GM19023 (cell line): ENCODE measurements at regions not wholly inside any gene's neighbourhood (a gene's known extent, or its start where the extent isn't known, plus 50 kb on each side); places are given as distances from the start of the nearest gene placed in this dataset.

Experiments used
- ATAC-seq: cut with Tn5 transposase; IDR thresholded peaks from one replicate; pipeline ENCODE4 v1.9.1; 2021; ENCODE audit warnings: mild to moderate bottlenecking, moderate library complexity; ENCODE audit not compliant: unreplicated experiment

DNA sequence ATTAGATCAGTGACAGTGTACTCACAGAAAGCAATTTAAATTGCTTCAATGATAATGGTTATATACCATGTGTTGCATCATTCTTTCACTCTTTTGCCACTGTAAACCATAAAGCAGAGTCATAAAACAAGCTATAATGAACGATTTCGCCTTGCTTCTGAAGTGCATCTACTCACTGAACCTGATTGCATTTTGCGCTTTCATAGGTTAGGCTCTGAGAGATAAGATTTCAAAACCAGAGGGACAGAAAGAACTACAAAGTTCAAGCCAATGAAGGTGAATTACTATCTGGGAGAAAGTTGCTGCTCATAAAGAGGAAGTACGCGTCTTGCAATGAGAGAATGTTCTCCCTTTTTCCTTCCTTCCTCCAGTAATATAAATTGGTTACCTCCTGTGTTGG lies 412.7 kb downstream of the CETN3 start:
- no peak for ATAC-seq

DNA sequence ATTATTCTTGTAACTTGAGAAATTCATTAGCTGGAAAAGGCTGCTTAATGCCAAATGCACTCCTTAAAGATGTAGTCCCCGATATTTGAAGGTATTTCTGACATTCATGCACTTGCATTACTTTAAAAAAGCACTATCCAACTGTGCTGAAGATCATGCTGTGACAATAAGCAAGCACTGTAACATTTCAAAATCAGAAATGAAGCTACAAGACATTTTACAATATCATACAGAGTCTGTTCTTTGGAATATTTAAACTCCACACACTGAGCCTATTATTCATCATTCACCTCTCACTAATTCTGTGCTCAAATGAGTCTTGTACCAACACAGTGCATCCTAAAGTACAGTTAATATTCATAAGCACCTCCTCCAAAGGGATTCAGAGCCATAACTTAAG lies 413.2 kb downstream of the CETN3 start:
- no peak for ATAC-seq

DNA sequence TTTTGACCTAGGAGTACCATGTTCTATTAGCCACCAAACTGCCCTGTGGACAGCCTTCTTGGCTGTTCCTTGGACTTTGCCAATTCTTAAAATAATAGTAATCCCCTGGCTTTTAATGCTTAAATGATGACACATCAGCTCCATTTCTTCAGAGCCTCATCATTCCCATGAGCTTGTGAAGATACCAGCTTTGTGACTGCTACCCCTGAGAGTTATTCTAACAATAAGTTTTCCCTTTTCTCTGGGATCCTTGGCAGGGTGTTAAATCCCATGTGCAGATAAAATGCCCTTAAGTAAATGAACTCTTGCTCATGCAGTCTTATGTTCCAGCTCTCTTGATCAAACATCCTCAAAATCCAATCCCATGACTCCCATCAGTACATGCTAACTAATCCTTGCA lies 415.3 kb downstream of the CETN3 start:
- ATAC-seq: no peak

DNA sequence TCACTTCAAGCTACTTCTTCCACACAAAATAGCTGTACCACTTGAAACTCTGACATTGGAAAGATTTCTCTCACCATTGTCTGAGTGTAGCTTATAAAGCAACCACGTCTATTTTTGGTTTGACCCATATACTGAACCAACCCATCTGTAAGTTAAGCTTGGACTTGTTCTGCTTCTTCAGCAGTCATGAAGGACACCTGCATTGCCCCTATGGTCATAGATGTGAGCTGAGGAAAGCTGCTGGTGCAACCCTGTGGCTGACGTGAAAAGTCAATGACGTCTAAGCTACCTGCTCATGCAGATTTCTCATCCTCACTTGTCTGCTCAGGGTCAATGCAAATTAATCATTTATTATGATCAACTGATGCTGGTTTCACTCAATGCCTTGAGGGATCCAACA lies 417.4 kb downstream of the CETN3 start:
- ATAC-seq: peak; percentile 12

DNA sequence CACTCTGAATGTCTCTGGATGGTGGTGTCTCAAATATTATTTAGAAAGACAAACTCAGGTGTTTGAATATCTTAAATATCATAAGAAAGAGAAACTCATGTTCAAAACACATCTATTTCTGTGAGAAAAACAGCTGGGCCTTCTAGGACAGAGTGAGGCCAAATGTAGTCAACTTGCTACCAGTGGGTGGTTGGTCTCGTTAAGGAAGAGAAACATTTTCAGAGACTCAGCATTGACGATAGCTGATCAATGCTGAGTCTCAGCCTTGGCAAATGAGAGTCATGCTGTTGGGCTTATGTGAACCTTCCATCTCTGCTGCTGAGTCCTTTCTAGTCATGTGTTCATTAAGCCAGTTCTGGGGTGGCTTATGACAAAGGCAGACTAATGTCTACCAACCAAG lies 418.0 kb downstream of the CETN3 start:
- ATAC-seq: peak; percentile 65

DNA sequence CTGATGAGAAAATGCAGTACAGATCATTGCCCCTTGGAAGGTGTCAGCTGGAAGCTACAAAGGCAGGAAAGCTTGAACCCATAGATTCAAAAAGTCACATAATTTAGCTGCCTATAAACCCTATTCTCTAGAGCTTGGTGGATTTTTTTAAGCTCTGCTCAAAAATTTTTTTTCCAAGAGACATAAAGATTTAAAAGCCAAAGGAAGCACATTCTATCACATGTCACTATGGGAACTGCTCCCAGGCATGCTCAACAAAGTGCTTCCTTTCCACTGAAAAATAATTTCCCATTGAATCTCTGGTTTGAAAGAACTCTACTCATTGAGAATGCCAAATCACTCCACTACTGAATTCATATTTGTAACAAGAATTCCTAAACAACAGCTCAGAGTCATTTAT lies 419.8 kb downstream of the CETN3 start:
- no peak for ATAC-seq

DNA sequence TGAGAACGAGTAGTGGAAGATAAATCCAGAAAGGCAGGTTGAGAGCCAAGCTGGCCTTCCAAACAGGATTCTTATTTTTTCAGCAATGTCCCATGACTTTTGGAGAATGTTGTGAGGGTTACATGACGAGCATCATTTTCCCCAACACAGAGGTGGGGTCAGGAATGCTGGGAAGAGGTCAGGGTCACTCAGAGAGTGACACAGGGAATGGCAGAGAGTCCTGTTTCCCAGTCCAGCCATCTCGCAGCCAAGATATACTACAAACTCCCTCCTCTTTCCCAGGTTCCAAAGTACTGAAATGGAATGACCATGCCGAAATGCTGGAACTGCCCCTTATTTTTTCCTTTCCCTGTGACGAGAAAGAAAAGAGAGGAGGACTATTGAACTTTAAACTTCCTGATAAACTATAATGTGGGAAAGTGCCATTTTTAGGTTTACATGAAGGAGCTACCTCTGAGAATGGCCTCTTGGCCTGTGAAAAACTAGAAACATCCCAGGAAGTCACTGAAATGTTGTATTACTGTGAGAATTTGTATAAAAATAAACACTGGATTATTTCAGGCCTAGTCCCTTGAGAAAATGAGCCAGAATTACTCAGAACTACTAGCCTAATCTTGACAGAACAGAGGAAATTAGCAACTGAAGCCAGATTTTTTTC lies 420.4 kb downstream of the CETN3 start:
- ATAC-seq: no peak

DNA sequence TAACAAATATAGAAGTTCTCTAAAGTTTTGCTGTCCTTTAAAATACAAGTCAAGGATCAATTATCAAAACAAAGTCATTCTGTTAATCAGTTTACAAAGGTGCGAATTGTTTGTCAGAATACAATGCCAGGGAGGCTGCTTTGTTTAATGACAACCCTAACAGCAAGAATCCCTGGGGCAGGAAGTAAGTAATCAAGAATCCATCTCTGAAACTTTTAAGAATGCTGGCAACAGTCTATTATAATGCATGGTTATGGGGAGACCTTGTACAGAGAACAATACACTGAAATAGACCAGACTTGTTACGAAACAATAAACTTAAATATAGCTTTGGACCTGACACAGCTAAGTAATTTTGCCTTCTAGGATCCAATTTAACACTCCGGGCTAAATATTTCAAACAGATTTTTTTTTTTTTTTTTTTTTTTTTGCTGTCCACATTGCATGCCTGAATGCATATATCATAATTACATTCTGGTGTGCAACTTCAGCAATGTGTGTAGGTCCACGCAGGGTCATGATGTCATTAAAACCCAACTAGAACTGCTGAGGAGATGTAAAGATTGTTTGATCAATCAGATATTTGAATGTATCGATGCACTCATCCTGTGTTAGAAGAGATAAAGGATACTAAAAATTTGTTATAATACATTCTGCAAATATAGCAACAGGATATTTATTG lies 421.3 kb downstream of the CETN3 start:
- no peak for ATAC-seq

DNA sequence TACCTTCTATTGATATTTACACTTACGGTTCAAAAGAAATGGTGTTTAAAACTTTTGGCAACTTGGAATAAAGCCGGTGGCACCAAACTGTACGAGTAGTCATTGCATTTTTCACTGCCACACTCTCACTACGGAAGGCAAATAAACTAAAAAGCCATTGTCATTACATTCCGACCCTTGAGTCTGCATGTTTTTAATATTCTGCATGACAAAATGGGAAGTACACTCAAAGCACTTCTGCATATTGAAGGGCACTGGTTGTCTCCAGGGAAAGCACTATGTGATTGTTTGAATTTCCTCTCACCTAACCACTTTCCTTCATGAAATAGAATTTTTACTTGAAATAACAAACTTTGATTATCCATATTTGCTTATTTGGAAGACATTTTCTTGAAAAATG lies 426.3 kb downstream of the CETN3 start:
- ATAC-seq: no peak

DNA sequence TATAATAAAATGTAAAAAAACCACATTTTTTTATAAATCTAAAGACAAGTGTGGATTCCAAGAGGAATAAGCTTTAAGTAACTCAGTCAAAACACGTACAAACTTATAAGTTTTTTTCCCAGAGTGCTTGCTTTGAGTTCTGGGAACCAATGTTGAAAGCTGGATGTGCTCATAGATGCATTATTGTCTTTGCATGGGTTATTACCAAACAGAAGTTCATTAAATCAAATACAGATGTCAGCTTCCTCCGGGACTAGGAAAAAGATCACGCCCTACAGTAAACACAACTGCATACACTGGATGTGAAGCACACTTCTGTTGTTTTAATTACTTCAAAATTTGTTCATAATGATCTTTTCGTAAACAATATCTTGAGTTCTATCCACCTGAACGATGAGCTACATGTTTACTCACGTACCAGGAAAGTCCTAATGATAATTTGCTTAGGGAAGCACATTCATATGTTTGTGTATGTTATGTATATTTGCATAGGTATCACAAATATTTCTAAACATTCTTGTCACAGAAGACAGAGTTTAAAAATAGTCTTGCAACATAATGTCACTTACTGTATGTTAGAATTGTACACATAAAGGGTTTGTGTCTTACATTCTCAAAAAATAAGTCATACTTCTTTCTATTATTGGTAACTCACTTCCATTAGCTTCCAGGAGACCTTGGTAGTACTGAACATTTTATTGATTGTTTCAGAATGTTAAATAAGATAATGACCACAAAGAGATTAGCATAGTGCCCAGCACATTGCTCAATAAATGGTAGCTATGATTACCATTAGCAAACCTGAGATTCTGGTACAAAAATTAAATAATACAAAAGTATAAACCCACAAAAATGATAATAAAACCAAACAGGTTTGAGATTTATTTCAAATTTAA lies 427.4 kb downstream of the CETN3 start:
- ATAC-seq: no peak

DNA sequence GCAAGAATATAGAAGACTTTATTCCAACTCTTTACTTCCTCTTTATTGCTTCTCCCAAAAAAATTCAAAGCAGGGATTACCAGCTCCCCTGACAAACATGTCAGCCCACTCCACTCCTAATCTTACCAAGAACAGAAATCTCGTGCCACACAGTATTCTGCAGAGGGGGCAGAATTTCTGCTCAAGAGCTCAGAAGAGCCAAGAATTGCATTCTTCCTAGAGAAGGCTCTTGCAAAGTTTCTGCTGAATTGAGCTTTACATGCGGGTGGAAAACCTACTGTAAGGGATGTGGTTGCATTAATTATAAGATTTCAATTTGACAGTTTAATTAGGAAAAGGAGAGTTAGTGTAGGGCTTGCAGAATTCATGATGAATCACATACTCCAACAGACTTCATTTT lies 428.5 kb downstream of the CETN3 start:
- no peak for ATAC-seq

DNA sequence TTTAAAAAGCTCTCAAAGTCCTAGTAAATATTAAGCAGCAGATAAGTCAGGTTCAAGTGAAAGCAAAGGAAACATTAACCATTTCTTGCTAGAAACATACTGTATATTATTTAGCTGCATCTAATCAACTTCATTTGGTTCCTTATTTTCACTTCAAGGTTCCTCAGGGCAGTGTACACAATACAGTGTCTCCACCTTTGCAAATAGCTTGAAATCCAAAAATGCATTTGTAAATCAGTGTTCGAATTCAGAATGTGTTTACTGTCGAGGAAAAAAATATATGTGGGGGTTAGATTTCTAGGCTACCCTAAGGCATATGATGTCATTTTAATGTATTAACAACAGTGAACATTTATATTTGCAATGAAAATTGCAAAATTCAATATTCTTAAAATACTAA lies 436.0 kb downstream of the CETN3 start:
- no peak for ATAC-seq

DNA sequence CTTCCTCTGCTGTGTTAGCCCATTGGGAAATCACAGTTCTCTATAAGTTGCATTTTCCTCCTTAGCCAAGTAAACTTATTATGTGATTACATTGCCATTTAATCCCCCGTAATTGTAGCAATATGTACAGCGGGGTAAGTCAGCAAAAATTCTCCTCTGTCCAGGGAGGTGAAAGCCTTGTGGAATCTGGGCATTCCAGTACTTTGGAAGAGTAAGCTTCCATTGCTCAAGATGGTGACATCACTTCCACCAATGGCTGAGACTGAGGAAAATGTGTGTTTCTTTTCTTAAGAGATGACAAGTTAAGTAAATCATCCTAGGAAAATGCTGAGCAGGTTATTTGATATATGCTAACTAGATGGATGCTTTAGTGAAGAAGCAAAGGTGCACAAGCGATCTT lies 436.7 kb downstream of the CETN3 start:
- ATAC-seq: no peak

DNA sequence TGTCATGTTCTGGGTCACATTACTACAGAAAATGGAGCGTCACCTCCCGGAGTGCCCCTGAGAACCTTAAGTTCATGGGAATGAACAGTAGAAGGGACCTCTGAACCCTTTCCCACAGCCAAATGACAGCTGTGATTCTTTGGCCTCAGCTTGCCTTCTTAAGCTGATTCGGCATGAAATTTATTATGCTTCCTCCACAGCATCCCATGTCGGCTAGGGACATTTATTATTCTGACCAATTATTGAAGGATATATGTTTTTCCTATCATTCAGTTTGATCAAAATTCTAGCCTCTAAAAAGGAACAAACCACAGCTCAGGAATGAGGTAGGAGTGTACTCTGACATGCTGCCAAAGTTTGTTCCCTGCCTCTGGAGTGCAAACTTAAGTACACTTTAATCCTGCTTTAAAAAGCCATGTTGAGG lies 440.6 kb downstream of the CETN3 start:
- ATAC-seq: no peak

DNA sequence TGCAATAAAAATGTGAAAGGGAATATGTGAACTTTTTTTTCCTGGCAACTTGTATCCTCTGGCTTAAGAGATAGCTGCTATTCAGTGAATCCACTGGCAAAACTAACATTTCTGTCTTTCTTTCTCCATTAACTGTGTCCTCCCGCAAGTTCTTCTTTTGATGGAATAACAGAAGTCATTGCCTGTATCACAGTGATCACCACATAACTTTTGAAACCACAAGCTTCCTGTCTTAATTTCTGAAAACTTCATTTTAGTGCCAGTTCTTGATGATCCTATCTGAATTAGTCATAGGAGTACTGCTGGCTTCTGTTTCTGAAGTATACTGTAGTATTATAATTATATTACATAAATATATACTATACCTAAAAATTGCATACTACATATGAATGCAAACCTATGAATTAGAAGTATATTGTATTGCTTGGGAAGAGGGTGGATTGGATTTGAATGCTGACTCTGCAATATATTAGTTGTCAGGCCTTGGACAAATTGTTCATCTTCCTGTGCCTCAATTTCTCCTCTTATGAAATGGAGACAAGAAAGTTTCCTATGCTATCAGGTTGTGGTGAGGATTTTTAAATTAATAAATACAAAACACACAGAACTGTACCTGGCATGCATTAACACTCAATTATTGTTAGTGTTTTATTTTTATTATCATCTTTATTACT lies 441.6 kb downstream of the CETN3 start:
- no peak for ATAC-seq

DNA sequence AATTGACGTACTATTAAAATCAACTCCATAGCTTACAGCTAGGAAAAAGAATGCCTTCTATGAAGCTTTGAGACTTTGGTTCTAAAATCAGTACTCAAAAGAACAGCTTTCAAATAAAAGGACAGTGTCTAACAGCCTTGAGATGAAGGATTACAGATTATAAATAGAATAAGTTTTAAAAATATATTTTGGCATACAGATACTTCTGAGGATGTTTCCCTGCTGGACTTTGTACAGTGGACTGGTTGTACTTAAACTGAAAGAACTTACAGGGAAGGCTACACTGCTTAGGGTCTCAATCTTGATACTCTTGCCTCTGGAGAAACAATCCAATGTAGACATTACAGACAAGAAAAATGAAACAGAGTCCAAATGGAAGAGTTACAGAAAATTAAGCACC lies 452.7 kb downstream of the CETN3 start:
- no peak for ATAC-seq

DNA sequence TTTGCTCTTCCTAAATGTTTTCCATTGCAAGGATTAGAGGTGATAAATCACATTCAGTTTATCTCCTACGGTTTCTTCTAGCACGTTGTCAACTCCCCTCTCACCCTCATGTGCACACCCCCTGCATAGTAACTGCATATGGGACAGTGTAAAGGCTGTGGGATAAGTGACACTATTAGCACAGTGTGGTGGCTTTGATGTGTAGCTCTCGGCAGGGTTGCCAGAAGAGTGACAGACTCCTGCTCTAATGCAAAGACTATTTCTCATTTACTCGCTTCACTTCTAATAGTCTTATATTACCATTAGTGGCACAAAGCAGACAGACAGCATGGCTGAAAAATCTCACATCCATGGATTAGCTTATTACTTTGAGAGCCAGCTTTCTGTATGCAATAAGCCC lies 454.6 kb downstream of the CETN3 start:
- ATAC-seq: no peak

DNA sequence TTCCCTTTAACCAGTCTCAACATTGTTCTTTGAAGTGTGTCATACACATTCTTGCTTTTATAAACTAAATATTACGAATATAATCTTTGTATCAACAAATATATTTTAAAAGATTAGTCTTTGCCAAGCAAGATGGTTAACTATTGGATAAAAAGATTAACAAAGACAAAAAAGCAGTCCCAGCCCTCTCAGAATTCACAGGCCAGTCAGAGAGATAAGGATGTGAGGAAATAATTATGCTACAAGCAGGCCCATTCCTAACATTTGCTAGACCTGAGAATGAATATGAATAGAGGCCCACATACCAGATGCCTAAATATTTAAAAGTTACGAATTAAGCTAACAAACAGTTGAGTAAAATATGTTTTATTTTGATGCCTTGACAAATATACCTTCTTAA lies 457.7 kb downstream of the CETN3 start:
- no peak for ATAC-seq

DNA sequence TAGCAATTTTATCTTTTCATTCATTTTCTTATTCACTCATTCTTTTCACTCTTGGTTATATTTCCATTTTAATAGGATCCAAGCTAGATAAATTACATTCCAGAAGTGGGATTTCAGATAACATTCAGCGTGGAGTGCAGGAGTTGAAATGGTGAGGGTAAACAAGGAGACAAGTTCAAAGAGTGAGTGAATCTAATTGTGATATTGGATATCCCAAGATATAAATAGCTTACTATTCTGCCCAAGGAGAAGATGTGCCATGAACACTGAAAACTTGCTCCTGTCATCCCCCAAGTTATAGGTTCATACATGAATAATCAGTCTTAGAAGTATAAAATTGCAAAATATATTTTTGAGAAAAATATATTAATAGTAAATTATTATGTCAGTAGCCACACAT lies 459.3 kb downstream of the CETN3 start:
- no peak for ATAC-seq

DNA sequence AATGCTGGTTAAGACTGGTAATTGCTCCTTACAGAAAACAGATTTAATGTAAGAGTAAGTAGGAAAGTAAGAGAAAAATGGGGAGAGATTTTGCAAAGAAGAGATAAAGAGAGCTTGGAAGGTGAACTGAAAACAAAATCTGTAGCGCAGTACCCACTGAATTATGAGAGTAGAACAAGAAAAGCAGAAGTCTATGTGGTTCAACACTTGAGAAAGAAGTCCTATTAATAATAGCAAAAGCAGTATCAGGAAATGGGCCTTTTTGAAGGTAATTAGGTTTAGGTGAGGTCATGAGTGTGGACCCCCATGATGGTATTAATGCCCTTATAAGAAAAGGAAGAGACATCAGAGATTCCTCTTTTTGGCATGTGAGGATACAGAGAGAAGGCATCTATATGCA lies 460.6 kb downstream of the CETN3 start:
- no peak for ATAC-seq

DNA sequence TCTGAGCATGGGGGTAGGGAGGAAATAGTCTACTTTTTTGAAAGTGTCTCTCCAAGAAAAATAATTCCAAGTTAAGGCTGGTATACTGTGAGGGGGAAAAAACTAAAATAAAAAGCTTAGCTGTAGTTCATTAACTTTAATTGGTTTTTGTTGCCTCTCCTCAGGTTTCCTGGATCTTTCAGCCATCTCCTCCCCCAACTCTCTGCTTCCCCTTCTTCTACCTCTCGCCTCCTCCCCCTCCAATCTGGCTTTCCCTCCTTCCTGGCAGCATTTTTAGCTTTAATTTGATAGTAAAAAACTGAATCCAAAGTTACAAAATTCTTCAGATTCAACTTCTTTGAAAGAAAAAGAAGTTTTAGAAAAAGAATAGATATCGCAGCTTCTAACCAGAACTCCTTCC lies 462.6 kb downstream of the CETN3 start:
- no peak for ATAC-seq
